HG03521 (cell line): ENCODE measurements at regions not wholly inside any gene's neighbourhood (a gene's known extent, or its start where the extent isn't known, plus 50 kb on each side); places are given as distances from the start of the nearest gene placed in this dataset.
"Not testable (repeated sequence)": the region's sequence is repeated elsewhere in the genome, so short reads cannot be mapped to it uniquely, and the experiment has no call there.

ENCODE experiments used
- ATAC-seq: cut with Tn5 transposase; IDR thresholded peaks from one replicate; pipeline ENCODE4 v1.9.1; 2021; ENCODE audit warnings: mild to moderate bottlenecking, moderate library complexity; ENCODE audit not compliant: unreplicated experiment

DNA sequence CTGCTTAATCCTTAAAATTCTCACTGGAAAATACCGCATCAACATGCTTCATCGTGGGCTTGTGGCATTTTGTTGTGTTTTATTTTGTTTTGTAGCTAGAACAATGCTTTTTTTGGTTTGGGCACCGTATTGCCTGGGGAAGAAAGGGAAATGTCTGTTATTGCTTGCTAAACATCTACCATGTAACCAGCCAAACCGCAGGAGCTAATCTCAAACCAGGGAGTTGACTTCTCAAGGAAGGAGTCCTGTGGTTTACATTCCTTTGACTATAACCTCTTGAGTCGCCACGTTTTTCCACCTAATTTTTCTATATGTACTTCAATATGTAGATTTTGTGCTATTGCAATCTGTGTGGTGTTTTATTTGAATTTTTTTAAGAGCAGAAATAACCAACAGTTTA lies 593.5 kb upstream of the SOX9 start:
- no peak for ATAC-seq

DNA sequence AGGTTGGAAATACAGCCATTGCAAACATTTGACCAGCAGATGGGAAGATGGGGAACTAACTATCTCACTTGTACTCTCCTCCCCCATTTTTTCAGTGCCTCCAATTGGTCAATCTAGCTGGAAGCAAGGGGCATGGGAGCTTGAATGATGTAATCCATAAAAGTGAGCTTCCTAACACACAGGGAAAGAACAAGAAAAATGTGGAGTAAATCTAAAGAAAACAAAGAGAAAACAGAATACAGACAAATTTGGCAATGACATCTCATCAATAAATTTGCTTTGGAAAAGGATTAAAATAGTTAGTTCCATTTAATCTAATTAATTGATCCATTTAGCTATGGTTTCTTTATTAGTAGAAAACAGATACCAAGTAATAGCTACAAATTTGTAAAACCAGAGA lies 592.6 kb upstream of the SOX9 start:
- no peak for ATAC-seq

DNA sequence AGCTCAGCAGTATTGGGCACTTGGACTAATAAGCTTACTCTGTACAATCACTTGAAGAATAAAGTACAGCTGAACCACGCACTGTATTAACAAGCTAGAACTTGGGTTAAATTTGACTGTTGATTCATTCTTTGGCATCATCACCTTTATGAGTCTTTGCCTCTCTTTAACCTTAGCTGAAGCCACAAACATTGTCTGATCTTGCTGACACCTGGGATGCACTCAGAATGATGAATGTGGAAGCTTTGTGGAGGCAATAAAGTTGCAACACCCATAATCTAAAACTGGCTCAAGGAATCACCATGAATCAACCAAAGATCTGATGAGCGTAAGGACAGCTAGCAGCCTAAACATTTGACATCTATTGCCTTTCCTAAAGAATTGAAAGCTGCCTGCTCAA lies 590.6 kb upstream of the SOX9 start:
- ATAC-seq, result no peak

DNA sequence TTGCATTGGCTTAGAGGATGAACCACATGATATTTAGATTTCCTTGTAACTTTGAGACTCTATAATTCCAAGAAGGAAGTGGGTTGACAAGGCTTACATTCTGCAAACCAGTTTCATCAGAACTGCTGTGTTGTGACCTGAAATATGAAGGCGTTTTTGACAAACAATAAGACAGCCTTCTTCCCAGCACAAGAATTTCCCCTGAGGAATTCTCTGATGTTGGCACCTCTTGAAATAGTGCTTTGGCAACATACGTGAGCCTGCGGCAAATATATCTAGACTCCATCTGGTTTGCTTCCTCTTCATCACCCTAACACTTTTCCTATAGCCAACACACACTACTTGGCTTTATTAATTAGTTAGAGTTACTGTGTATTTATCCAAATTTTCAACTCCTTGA lies 585.5 kb upstream of the SOX9 start:
- ATAC-seq, result no peak

DNA sequence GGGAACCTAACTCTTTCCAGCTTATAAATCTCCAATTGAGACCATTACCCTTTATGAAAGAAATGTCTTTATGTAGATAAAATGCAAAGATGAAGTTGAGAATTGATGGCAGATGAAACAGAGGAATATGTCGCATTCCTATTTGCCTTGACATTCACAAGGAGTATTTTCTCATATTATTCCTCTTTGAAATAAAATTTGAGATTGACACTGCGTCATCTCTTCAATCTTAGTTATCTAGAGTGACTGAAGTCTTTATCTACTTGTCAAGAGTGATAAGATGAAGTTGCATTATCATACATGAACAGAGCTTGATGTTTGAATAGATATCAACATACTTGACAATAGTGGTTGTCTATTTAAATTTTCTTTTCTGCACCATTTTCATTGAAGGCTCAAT lies 574.4 kb upstream of the SOX9 start:
- ATAC-seq, result no peak

DNA sequence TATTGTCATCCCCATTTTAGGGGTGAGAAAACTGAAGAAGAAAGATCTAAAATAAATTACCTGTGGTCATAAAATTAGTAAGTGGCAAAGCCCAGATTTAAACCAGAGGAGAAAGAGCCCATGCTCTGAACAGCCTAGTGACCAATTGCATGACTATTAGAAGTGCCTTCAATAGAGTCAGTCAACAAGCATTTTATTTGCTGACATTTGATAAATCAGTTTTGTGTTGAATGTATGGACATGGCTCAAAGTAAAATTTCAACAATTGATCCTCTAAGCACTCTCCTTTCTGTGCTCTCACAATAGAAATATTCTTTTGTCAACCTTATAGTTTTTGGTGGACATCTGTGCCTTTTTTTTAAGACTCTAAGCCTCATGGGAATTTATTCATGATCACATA lies 572.9 kb upstream of the SOX9 start:
- no peak for ATAC-seq

DNA sequence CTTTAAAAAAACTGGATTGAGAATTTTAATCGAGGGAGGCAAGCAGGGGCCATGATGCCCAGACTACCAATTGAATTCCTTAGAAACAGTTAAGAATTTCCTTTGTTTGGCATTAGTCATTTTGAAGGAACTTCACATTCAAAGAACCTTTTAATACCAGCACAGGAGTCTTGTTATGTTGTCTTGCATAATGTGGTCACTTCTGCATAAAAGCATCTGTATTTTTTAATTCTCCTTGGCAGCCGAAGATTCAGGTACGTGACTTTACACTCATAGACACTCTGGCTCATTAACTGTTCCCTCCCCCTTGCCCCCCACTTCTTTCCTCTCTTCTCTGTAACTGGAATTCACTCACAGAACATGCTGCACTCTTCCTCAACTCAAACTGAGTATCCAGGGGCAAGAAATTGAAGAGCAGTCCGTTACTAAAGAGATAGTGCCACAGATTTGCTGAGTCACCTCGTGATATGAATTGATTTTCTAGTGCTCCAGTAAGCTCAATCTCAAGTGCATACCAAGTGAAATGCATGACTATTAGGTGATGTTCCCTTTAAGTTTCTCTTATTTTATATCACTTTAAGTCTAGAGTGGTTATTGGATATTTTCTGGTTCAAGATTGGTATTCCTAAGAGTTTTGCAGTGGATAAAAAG lies 572.2 kb upstream of the SOX9 start:
- ATAC-seq, result no peak

DNA sequence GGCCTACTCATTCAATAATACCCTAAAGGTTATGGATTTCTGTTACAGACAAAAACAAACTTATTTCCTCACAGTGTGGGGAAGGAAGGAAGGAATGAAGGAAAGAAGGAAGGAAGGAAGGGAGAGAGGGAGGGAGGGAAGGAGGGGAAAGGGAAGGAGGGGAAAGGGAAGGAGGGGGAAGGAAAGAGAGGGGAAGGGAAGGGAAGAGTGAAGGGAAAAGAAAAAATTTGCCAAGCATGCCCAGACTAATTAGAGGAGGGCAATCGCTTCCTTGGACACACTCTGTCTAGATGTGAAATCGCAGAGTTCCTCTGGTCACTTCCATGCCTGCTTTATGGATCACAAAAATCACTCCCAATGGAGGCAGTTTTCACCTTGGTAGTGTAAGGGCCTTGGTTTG lies 570.1 kb upstream of the SOX9 start:
- ATAC-seq, result no peak

DNA sequence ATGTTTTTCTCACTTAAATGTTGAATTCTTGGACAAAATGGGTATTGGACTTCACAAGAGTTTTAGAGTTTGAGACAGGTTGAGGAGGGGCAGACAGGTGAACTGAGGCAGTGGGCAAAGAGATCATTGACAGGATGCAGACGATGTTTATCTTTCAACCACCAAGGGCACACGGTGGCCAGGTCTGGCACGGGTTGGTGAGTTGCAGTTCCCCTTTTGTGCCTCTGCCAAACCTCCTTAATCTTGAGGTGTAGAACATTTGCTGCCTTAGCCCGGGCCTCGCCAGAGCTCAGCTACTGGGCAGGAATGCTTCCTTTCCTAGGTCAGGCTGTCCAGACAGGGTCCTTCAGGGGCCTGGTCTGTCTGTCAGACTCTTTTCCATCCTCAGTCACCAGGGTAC lies 567.4 kb upstream of the SOX9 start:
- no peak for ATAC-seq

DNA sequence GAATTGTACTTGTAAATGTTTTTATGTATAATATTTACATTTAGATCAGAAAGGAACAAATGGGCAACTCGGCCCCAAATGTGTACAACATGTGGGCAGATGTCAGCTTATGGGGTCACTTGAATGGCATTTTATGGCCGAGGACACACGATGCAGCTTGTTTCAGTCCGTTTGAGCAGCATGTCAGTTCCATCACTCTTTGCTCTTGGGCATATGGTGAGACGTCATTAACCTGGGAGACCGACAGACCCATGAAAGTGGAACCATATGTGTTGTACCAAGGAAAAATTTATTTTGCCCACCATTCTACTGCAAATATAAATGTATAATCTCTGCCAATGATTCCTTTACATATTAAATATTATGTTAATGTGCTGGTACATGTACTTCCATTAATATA lies 561.9 kb upstream of the SOX9 start:
- ATAC-seq, result no peak

DNA sequence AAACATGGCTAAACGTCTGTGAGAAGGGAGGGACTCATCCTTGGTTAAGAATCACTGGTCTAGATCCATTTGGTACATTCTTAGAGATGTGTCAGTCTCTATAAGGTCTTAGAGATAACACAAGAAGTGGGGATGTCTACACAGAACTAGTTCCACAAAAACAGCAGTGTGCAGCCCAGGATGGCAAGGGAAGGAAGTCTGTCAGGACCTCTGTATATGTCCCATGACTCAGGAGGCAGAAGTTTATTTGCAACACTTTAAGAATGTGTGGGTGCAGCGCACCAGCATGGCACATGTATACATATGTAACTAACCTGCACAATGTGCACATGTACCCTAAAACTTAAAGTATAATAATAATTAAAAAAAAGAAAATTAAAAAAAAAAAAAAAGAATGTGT lies 548.5 kb upstream of the SOX9 start:
- ATAC-seq, result no peak

DNA sequence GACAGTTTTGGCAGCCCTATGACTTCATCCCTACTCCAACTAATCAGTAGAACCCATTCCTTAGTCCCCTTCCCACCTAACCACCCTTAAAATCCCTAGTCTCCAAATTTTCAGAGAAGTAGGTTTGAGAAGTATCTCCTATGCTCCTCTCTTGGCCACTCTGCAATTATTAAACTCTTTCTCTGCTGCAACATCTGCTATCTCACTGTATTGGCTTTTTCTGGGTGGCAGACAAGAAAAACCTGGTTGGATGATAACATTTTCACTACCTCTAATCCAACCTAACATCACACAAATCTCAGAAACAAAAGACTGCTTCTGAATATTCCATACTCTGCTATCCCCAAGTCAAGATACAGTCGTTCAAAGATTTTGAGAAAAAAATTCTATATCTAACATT lies 542.4 kb upstream of the SOX9 start:
- ATAC-seq, result no peak

DNA sequence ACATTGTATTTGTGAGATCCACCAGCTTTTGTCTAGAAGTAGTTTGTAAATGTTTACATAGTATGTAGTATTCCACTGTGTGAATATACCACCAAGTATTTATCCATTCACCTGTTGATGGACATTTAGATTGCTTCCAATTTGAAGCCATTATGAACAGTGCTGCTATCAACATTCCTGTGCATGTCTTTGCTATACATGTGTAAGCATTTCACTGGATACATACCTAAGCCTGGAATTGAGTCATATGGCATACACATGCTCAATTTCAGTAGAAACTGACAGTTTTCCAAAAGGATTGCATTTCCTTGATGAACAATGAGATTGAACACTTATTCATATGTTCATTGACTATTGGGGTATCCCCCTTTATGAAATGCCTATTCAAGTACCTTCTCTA lies 540.6 kb upstream of the SOX9 start:
- ATAC-seq, result no peak

DNA sequence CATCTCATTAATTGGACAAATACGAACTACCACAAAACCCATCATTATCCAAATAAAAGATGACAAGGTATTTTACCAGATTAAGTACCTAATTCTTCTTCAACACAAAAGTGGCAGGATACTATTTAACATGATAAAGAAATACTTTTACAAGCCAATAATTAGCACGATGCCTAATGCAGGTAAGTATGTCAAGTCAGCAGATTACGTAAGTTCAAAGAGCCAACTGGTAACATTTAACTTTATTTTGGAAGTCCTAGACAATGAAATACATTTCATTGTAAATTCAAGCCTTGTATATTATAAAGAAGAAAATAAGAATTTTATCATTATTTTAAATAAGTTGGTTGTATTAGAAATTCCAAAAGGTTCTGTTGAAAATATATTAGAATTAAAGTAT lies 535.3 kb upstream of the SOX9 start:
- no peak for ATAC-seq

DNA sequence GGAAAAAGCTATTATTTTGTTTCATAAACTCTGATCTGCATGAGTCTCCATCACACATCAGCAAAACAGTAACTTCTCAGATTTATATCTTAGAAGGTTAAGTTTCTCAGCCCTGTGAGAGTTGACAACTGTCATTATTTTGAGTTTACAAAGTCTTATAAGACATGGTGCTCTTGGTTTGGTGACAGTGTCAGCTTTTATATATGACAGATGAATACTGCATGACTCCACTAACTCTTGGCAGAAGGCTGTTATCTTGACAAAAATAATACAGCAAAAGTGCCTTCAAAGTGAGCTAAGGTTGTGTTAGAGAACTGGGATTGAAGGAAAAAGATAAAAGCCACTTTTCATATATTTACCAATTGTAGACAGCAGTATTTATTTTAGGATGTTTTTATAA lies 528.4 kb upstream of the SOX9 start:
- no peak for ATAC-seq

DNA sequence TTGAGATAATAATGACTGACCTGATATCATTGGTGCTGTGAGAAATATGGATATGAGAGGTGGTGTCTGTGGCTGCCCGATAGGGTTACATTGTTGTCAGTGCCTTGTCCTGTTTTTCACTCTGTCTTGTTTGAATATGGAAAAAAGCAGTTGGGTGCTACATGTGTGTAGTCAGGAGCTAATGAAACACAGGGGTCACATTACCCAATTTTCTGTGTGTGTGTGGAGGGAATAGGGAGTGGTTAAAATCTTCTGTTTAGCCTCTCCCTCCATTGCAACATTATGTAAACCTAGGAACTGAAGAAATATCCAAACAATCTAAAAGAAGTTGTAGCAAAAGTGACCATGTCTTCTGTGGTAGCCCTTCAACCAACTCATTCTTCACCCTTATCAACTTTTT lies 527.7 kb upstream of the SOX9 start:
- no peak for ATAC-seq

DNA sequence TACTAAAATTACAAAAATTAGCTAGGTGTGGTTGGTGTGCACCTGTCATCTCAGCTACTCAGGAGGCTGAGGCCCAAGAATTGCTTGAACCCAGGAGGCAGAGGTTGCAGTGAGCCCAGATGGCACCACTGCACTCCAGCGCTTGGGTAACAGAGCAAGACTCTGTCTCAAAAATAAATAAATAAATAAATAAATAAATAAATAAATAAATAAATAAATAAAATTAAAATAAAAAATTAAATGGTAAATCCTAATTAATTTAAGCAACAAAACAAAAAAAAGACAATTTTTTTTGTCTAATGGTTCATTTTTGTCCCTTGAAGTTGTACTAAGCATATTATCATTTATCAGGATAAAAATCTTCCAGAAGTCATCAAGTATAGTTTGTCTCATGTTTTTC lies 521.2 kb upstream of the SOX9 start:
- not testable (repeated sequence) for ATAC-seq

DNA sequence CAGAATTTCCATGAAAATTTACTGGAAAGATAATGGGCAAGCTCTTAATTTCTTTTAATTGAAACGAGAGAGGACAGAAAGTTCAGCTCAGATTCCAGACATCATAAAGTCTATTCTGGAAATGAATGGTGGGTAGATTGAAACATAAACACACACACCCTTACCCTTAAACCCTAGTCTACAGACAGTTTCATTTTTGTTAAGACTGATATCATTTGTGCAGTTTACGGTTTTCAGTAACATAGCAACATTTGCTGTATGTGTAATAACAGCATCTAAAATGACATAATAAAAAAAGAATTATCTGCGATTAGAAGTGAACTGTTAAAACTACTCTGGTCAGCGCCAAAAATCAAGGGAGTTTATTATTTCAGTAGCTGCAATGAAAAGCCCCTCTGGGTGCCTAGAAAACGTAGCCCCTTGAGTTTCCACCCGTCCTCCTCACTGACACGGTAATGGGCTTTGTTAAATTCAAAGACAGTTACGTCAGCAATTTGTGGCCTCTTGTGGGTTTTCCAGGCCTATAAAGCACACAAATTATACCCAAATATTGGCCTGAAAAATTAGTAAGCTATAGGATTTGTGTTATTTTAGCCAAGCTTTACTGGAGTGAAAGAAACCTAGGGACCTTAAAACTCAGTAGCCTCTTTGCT lies 520.6 kb upstream of the SOX9 start:
- no peak for ATAC-seq

DNA sequence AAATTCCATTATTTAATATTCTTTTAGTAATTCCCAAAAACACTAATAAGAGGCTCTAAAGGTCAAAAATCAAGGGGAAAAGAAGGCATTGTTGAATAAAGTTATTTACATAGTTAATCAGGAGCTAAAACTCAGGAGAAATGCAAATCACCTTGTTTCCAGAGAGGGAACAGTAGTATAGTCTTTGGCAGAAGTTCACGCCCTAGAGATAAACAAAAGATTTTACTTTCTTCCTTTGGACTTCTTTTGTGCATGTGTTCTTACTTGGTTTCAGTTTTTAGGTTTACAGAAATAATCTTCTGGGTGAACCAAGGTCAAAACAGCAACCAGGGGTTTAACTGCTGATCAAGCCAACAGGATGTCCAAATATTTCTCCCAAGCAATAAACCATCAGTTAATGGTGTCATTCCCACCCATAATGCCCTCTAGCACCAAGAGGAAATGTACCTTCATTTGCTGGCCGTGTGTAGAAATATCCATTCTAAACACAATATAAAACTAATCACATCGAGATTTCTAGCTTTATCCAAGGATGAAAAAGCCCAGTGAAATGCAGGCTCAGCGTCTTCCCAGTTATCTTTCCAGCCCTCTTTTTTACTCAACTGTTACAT lies 518.8 kb upstream of the SOX9 start:
- ATAC-seq, result no peak

DNA sequence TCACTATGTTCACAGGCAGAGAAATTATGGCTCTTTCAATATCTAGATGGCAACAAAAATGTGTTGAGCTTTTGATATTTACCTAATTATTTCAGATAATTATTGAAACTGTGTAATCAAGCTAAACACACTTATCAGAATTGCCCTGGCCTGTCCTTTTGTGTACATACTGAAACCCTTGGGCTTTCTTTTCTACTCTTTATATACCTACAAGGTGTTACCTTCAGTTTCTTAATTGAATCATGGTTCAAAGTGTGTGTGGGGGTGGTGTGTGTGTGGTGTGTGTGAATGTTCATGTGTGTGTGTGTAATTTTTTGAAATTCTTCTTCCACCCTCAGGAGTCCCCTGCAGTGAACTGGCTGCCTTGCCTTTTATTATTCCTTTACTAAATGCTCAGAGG lies 506.8 kb upstream of the SOX9 start:
- ATAC-seq, result no peak

DNA sequence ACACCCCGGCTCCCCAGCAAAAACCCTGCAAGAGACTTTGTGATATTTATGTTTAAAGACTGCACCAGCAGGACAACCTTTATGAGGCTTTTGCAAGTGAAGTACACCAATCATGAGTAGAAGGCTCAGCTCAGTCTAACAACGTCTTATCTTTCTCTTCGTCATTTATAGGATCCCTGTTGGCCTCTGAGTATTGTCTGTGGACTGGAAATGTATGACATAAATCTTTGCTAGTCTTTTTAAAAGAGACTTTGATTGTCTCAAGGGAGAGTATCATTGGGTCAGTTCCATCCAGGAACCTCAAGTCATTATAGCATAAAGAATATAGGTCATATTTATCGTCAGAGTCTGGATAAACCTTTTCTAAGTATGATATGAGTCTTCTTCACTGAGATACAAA lies 505.0 kb upstream of the SOX9 start:
- ATAC-seq, result no peak

DNA sequence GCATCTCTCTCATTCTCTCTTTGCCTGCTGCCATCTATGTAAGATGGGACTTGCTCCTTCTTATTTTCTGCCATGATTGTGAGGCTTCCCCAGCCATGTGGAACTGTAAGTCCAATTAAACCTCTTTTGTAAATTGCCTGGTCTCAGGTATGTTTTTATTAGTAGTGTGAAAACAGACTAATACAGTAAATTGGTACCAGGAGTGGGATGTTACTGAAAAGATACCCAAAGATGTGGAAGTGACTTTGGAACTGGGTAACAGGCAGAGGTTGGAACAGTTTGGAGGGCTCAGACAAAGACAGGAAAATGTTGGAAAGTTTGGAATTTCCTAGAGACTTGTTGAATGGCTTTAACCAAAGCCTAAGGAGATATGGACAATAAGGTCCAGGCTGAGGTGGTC lies 503.1 kb upstream of the SOX9 start:
- ATAC-seq, result not testable (repeated sequence)

DNA sequence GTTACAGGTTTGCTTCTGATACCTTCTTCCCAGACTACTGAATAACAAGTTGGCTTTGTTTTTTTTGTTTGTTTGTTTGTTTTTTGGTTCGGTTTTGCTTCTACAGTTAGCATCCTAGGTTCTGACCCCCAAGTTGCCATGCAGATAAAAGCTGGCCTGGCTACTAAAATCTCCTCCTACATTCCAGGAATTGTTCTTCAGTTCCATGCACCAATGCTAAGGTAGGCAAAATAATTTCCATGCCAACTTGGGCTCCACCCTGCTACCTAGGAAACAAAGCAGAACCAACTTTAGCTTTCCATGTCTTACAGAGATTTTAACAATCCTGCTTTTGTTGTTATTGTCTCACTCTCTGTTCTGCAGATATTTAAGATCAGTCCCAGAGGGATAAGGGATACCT lies 495.5 kb upstream of the SOX9 start:
- ATAC-seq, result no peak
